H9 (cell line): ENCODE measurements at regions not wholly inside any gene's neighbourhood (a gene's known extent, or its start where the extent isn't known, plus 50 kb on each side); places are given as distances from the start of the nearest gene placed in this dataset.

Experiments
- DNase-seq: peaks from one replicate; pipeline ENCODE4 v3.0.0-alpha.2; 2017
- H2AFZ ChIP-seq: one replicate; pipeline ENCODE4 v1.6.1; 2013; ENCODE audit warnings: mild to moderate bottlenecking, low read length, control low read depth, moderate library complexity
- H2AK5ac ChIP-seq: 2 replicates; pipeline ENCODE4 v1.6.1; 2013; ENCODE audit warnings: low read length, control low read depth, mixed read lengths; ENCODE audit not compliant: insufficient read length
- H2BK120ac ChIP-seq: one replicate; pipeline ENCODE4 v1.6.1; 2013; ENCODE audit warnings: low read depth, mild to moderate bottlenecking, low read length, control low read depth, inconsistent platforms; ENCODE audit not compliant: poor library complexity, severe bottlenecking
- H2BK12ac ChIP-seq: 2 replicates; pipeline ENCODE4 v1.6.1; 2013; ENCODE audit warnings: low read length, control low read depth, mixed read lengths, low read depth; ENCODE audit not compliant: insufficient read length
- H2BK15ac ChIP-seq: 2 replicates; pipeline ENCODE4 v1.6.1; 2013; ENCODE audit warnings: low read depth, low read length, control low read depth
- H2BK20ac ChIP-seq: one replicate; pipeline ENCODE4 v1.6.1; 2013; ENCODE audit warnings: low read depth, mild to moderate bottlenecking, low read length, control low read depth, inconsistent platforms; ENCODE audit not compliant: poor library complexity, severe bottlenecking
- H2BK5ac ChIP-seq: 2 replicates; pipeline ENCODE4 v1.6.1; 2013; ENCODE audit warnings: low read length, control low read depth, mixed read lengths; ENCODE audit not compliant: insufficient read length
- H3K14ac ChIP-seq: 2 replicates; pipeline ENCODE4 v1.6.1; 2013; ENCODE audit warnings: low read length, control low read depth; ENCODE audit not compliant: insufficient read depth
- H3K18ac ChIP-seq: 2 replicates; pipeline ENCODE4 v1.6.1; 2013; ENCODE audit warnings: low read depth, mild to moderate bottlenecking, mixed read lengths, low read length, control low read depth; ENCODE audit not compliant: insufficient read length
- H3K23ac ChIP-seq: 2 replicates; pipeline ENCODE4 v1.6.1; 2013; ENCODE audit warnings: low read length, control low read depth, mixed read lengths, low read depth; ENCODE audit not compliant: insufficient read length
- H3K23me2 ChIP-seq: 2 replicates; pipeline ENCODE4 v1.6.1; 2013; ENCODE audit warnings: low read depth, mild to moderate bottlenecking, mixed read lengths, low read length, control low read depth; ENCODE audit not compliant: insufficient read length, poor library complexity, severe bottlenecking
- H3K27ac ChIP-seq: 2 replicates; pipeline ENCODE4 v1.5.1; 2013; ENCODE audit warnings: low read length, control low read depth, mixed read lengths, low read depth; ENCODE audit not compliant: insufficient read length
- H3K27me3 ChIP-seq: 2 replicates; pipeline ENCODE4 v1.6.1; 2013; ENCODE audit warnings: low read length, control low read depth, inconsistent platforms; ENCODE audit not compliant: insufficient read depth
- H3K4ac ChIP-seq: 2 replicates; pipeline ENCODE4 v1.6.1; 2013; ENCODE audit warnings: low read depth, mild to moderate bottlenecking, control low read depth, inconsistent platforms, low read length, moderate library complexity
- H3K4me1 ChIP-seq: 2 replicates; pipeline ENCODE4 v1.6.1; 2013; ENCODE audit warnings: low read length, control low read depth, inconsistent platforms; ENCODE audit not compliant: insufficient read depth
- H3K4me2 ChIP-seq: 2 replicates; pipeline ENCODE4 v1.6.1; 2013; ENCODE audit warnings: low read length, control low read depth, mixed read lengths; ENCODE audit not compliant: insufficient read length, insufficient read depth
- H3K56ac ChIP-seq: 2 replicates; pipeline ENCODE4 v1.6.1; 2013; ENCODE audit warnings: low read depth, mild to moderate bottlenecking, mixed read lengths, low read length, control low read depth; ENCODE audit not compliant: insufficient read length
- H3K79me1 ChIP-seq: 2 replicates; pipeline ENCODE4 v1.6.1; 2013; ENCODE audit warnings: low read depth, mild to moderate bottlenecking, moderate library complexity, low read length, control low read depth, inconsistent platforms; ENCODE audit not compliant: insufficient read depth, poor library complexity, severe bottlenecking
- H3K79me2 ChIP-seq: 2 replicates; pipeline ENCODE4 v1.6.1; 2013; ENCODE audit warnings: low read length, control low read depth, inconsistent platforms; ENCODE audit not compliant: insufficient read depth
- H3K9ac ChIP-seq: 2 replicates; pipeline ENCODE4 v1.6.1; 2013; ENCODE audit warnings: low read length, control low read depth, mixed read lengths; ENCODE audit not compliant: insufficient read length; ENCODE audit errors: extremely low read depth
- H3K9me3 ChIP-seq: one replicate; pipeline ENCODE4 v1.6.1; 2013; ENCODE audit warnings: low read depth, low read length, inconsistent platforms; ENCODE audit not compliant: control insufficient read depth
- H3T11ph ChIP-seq: one replicate; pipeline ENCODE4 v1.6.1; 2013; ENCODE audit warnings: mild to moderate bottlenecking, low read length, control low read depth, inconsistent platforms
- H4K20me1 ChIP-seq: one replicate; pipeline ENCODE4 v1.6.1; 2013; ENCODE audit not compliant: control insufficient read depth, insufficient read length, insufficient read depth
- H4K5ac ChIP-seq: 2 replicates; pipeline ENCODE4 v1.6.1; 2013; ENCODE audit warnings: low read depth, mild to moderate bottlenecking, mixed read lengths, low read length, control low read depth; ENCODE audit not compliant: insufficient read length
- H4K8ac ChIP-seq: replicated peaks from 2 replicates; pipeline ENCODE4 v1.6.1; 2013; ENCODE audit warnings: low read length, control low read depth, mixed read lengths, low read depth; ENCODE audit not compliant: insufficient read length
- H4K91ac ChIP-seq: 2 replicates; pipeline ENCODE4 v1.6.1; 2013; ENCODE audit warnings: low read depth, mild to moderate bottlenecking, moderate library complexity, mixed read lengths, low read length, control low read depth; ENCODE audit not compliant: insufficient read length
- H3K27ac Mint-ChIP-seq, 3 experiments: 2 replicates in 2 of 3; 3 replicates in 1 of 3; pipeline ENCODE4 v1.8.0; 2020 to 2021; ENCODE audit warnings: mixed read lengths in 3 of 3, mild to moderate bottlenecking in 1 of 3, moderate library complexity in 1 of 3
- H3K27me3 Mint-ChIP-seq: 2 replicates; pipeline ENCODE4 v1.8.0; 2021; ENCODE audit warnings: low read depth, mild to moderate bottlenecking, moderate library complexity, mixed read lengths
- H3K36me3 Mint-ChIP-seq, 3 experiments: 2 replicates in 2 of 3; 3 replicates in 1 of 3; pipeline ENCODE4 v1.8.0; 2020 to 2021; ENCODE audit warnings: low read depth in 3 of 3, mixed read lengths in 3 of 3; ENCODE audit not compliant: insufficient read depth in 1 of 3
- H3K4me1 Mint-ChIP-seq, 2 experiments: 2 replicates each; pipeline ENCODE4 v1.8.0; 2020; ENCODE audit warnings: mixed read lengths in 2 of 2
- H3K4me3 Mint-ChIP-seq, 2 experiments: 2 replicates in 1 of 2; 3 replicates in 1 of 2; pipeline ENCODE4 v1.8.0; 2020 to 2021; ENCODE audit warnings: mild to moderate bottlenecking in 2 of 2, mixed read lengths in 2 of 2, moderate library complexity in 1 of 2
- H3K9me3 Mint-ChIP-seq, 2 experiments: 2 replicates in 1 of 2; 3 replicates in 1 of 2; pipeline ENCODE4 v1.8.0; 2020; ENCODE audit warnings: mild to moderate bottlenecking in 2 of 2, mixed read lengths in 2 of 2, moderate library complexity in 1 of 2
- WGBS: extraction: QIAGEN DNeasy Blood & Tissue Kit; methylation state at CpG from one replicate; pipeline ENCODE4 v1.1.7; 2013; ENCODE audit warnings: missing lambda C conversion rate, low lambda C conversion rate, mixed read lengths; ENCODE audit not compliant: insufficient read length; ENCODE audit errors: extremely low coverage; 5-methylcytosine and 5-hydroxymethylcytosine counted together
- TF ChIP-seq, protein P1 (sequence below): fragments of 200-600 bp; sonication (generic); conservative IDR thresholded peaks from 3 replicates; pipeline ENCODE4 v1.8.0; 2021; ENCODE audit warnings: antibody characterized with exemption, mild to moderate bottlenecking

DNA sequence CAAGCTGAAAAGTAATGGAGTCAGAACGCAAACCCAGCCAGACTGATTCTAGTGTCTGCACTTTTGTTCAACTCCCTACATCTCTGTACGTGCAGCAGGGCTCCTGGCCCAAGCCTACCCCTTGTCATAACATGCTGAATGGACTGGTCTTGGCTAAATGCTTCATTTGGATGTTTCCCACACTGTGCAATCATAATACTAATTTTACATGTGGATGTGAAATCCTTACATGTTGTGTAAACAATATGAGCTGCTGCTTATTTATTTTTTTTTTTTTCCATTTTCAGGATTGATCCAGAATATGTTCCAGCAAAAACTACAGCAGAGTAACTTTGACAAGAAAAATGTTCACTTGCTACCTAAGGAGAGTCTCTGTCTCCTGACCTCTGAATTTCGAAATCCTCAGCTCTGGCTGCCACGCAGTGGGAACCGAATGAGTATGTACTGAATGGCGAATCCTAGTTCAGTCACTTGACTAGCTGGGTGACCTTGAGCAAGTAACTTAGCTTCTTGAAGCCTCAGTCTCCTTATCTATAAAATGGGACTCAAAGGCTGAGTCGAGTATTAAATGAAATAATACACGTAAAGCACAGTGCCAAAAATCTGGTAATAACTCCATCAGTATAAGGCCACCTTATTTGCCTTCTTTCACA is 133.4 kb downstream of the EHF start:
- Histone ChIP-seq H4K5ac (no peak overlapping the region), H3K14ac (no peak overlapping the region), H2AK5ac (no peak overlapping the region), H2BK20ac (no peak overlapping the region), H3K18ac (no peak overlapping the region), H2BK5ac (no peak overlapping the region), H3K9ac (no peak overlapping the region), H3K79me1 (no peaks in the 10 kb centered on the region), H3T11ph (no peak overlapping the region), H2BK120ac (no peak overlapping the region), H3K27me3 (no peaks in the 10 kb centered on the region), H4K8ac (no peak overlapping the region), H3K4me2 (no peak overlapping the region), H2BK12ac (no peak overlapping the region), H2BK15ac (no peak overlapping the region), H2AFZ (no peak overlapping the region), H4K20me1 (no peaks in the 10 kb centered on the region), H3K4ac (no peak overlapping the region), H4K91ac (no peak overlapping the region), H3K23ac (no peak overlapping the region), H3K23me2 (no peaks in the 10 kb centered on the region), H3K9me3 (no peaks in the 10 kb centered on the region), H3K56ac (no peak overlapping the region), H3K79me2 (no peaks in the 10 kb centered on the region), H3K27ac (no peak overlapping the region), H3K4me1 (no peaks in the 10 kb centered on the region)
- no peak for DNase-seq
- H3K4me1 Mint-ChIP-seq: no peaks in the 10 kb centered on the region
- H3K9me3 Mint-ChIP-seq: 0 out of 5 replicates have a peak, but pooled peaks cover 0 to 2% of the 10 kb centered on the region in 2 experiments
- peaks cover 4 to 18% (median 15%) of the 10 kb centered on the region in 3 experiments; a peak in 6 of 7 replicates for H3K36me3 Mint-ChIP-seq
- H3K27me3 Mint-ChIP-seq: no peaks in the 10 kb centered on the region; the same call in 1 of the 2 replicates
- H3K27ac Mint-ChIP-seq: no peak overlapping the region
- WGBS: no CpG with 5 or more reads among the region's 8 CpGs
- no peak overlapping the region for H3K4me3 Mint-ChIP-seq
- TF ChIP-seq, protein P1, sequence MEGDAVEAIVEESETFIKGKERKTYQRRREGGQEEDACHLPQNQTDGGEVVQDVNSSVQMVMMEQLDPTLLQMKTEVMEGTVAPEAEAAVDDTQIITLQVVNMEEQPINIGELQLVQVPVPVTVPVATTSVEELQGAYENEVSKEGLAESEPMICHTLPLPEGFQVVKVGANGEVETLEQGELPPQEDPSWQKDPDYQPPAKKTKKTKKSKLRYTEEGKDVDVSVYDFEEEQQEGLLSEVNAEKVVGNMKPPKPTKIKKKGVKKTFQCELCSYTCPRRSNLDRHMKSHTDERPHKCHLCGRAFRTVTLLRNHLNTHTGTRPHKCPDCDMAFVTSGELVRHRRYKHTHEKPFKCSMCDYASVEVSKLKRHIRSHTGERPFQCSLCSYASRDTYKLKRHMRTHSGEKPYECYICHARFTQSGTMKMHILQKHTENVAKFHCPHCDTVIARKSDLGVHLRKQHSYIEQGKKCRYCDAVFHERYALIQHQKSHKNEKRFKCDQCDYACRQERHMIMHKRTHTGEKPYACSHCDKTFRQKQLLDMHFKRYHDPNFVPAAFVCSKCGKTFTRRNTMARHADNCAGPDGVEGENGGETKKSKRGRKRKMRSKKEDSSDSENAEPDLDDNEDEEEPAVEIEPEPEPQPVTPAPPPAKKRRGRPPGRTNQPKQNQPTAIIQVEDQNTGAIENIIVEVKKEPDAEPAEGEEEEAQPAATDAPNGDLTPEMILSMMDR: no peak
